GM18873 (cell line): ENCODE measurements at regions not wholly inside any gene's neighbourhood (a gene's known extent, or its start where the extent isn't known, plus 50 kb on each side); places are given as distances from the start of the nearest gene placed in this dataset.
"Not testable (repeated sequence)": the region's sequence is repeated elsewhere in the genome, so short reads cannot be mapped to it uniquely, and the experiment has no call there.

Source experiments
- ATAC-seq: cut with Tn5 transposase; IDR thresholded peaks from one replicate; pipeline ENCODE4 v1.9.1; 2021; ENCODE audit warnings: mild to moderate bottlenecking, moderate library complexity, moderate number of reproducible peaks; ENCODE audit not compliant: unreplicated experiment, low FRiP score

GRCh38 chr21:17045214-17045853 is 467.5 kb upstream of the CXADR start:
- ATAC-seq = no peak

DNA sequence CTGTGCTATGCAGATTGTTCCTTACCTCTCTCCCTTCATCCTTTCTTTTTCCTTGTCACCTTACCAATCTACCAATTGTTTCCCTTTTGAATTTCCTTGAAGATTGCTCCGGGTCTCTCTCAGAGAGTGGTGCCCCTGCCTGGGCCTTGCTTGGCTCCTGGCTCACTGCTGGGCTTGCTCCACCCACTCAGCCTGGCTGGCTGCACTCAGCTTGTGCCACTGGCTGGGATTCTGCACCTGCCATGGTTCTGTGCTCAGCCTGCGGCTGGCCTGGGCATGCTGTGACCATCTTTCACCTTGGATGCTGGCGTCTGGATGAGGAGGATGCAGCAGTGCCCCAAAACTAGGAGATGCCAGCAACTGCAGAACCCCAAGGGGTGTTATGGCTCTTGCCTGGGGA is 463.9 kb upstream of the CXADR start:
- no peak for ATAC-seq

GRCh38 chr21:17050156-17050555 is 462.7 kb upstream of the CXADR start:
- ATAC-seq = no peak

- no peak for ATAC-seq
Measured at GRCh38 chr21:17050646-17051045, 462.2 kb upstream of the CXADR start.

- ATAC-seq = no peak
Measured at GRCh38 chr21:17051054-17051453, 461.8 kb upstream of the CXADR start.

GRCh38 chr21:17053321-17053720 is 459.5 kb upstream of the CXADR start:
- no peak for ATAC-seq

DNA sequence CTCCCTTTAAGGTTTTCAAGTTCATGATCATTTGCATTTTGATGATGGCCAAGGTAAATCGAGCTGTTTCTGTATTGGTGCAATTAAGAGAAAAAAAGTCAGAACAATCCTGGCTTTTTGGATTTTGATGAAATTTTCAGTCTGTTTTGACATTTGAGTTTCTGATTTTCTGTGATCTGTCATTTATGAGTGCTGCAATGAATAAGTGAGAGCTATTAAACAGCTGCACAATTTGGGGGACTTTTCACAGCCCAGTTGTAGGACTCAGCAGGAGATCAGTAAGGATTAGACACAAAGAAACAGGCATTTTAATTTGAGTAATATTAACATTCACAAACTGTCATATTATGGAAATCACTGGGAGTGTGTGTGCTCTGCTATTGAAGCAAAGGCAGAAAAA is 452.9 kb upstream of the CXADR start:
- ATAC-seq = no peak

GRCh38 chr21:17066006-17066405 is 446.8 kb upstream of the CXADR start:
- ATAC-seq = no peak

- ATAC-seq = no peak
Measured at GRCh38 chr21:17071093-17071492, 441.8 kb upstream of the CXADR start.

DNA sequence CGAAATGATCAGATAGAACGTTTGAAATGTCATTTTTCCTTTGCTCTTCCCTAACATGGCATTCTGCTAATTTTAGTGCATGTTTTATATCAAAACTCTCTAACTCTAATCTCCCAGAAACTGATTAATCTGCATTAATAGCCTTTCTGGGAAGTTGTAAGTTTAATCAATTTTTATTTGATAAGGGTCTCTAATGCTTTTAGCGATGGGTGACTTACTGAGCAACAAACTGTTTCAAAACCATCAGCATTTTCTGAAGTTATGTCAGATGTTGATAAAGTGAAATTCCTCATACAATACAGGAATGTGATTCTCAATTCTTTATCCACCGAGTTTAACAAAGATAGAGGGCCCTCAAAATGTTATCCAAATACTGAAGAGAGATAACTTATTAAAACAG is 431.6 kb upstream of the CXADR start:
- no peak for ATAC-seq

DNA sequence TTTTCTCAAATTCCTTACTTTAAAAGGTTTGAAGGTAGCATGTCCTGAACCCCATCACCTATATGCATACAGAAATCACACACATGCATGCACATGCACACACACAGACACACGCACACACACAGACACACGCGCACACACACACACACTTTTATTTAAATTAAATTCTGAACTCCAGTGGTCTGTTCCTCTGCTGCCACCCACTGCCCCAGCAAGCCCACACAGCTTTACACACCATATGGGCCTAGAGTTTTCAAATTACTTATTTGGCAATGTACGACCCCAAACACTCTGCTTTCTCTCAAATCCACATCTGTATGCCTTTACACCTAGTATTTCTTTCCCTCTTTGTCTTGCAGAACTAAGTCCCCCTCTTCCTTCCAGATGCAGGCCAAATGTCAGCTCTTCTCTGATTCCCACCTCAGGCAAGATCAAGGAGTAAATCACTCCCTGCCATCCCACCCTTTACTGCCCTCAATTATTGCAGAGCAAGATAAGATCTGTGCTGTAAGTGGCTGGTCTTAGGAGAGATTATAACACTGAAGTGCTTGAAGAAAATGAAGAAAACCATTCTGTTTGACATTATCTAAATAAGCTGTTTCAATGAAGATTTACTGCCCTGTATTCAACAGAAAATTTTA is 429.9 kb upstream of the CXADR start:
- no peak for ATAC-seq

DNA sequence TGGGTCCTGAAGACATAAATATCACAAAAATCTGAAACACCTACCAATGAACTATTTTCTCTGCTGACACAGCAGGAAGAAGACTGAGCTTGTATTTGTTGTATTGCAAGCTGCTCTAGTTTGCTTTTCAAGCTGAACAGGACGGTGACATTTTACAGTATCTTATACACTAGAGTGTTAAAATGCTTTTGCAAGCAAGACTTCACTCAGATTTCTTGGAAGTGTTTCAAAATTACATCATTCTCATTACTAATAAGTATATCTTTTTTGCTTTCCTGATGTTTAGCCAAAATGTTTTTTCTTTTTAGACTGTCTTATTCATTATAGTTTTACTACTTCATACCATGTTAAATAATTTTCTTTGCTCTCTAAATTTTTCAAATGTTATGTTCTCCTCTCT is 427.1 kb upstream of the CXADR start:
- no peak for ATAC-seq

- ATAC-seq = no peak
Measured at GRCh38 chr21:17088500-17088899, 424.3 kb upstream of the CXADR start.

DNA sequence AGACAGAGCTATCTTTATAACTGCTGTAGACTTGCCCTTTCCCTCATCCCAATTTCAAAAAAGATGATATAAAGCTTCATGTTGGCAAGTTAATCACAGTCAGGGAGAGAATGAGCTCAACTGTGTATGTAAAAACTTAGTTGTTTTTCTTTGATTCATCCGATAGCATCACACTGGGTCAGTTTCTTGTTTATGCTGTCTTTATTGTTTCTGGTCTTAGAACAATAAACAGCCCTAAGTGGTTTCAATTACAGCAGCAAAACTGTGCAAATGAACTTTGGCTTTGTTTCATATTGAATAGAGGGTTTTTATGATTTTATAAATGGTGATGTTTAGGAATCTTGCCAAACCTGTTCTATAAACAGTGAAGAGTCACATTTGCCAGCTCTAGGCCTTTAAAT is 423.8 kb upstream of the CXADR start:
- ATAC-seq = no peak

GRCh38 chr21:17101696-17102095 is 411.1 kb upstream of the CXADR start:
- ATAC-seq = no peak

DNA sequence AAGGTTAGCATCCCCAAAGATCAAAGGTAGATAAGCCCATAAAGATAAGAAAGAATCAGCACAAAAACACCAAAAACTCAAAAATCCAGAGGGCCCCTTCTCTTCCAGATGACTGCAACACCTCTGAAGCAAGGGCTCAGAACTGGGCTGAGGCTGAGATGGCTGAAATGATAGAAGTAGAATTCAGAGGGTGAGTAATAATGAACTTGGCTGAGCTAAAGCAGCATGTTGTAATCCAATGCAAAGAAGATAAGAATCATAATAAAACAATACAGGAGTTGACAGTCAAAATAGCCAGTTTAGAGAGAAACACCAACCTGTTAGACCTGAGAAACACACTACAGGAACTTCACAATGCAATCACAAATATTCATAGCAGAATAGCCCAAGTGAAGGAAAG is 406.9 kb upstream of the CXADR start:
- no peak for ATAC-seq

DNA sequence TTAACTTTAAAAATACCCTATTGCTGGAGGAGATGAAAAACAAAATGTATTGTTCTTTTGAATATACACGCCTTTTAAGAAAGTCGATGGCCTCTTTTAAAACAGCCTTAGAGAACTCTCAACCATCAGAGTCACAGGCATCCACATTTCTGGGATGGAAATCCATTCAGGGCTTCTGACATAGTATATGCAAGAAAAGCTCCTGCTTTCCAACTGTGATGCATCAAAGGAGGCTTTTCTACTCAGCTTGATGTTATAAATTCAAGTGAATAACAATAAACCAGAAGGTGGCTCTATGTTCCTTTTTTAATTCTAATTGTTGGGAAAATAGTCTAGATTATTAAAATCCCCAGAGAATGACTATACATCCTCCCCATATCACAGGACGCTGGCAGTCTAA is 398.8 kb upstream of the CXADR start:
- no peak for ATAC-seq

- ATAC-seq = no peak
Measured at GRCh38 chr21:17118638-17119384, 394.0 kb upstream of the CXADR start.

DNA sequence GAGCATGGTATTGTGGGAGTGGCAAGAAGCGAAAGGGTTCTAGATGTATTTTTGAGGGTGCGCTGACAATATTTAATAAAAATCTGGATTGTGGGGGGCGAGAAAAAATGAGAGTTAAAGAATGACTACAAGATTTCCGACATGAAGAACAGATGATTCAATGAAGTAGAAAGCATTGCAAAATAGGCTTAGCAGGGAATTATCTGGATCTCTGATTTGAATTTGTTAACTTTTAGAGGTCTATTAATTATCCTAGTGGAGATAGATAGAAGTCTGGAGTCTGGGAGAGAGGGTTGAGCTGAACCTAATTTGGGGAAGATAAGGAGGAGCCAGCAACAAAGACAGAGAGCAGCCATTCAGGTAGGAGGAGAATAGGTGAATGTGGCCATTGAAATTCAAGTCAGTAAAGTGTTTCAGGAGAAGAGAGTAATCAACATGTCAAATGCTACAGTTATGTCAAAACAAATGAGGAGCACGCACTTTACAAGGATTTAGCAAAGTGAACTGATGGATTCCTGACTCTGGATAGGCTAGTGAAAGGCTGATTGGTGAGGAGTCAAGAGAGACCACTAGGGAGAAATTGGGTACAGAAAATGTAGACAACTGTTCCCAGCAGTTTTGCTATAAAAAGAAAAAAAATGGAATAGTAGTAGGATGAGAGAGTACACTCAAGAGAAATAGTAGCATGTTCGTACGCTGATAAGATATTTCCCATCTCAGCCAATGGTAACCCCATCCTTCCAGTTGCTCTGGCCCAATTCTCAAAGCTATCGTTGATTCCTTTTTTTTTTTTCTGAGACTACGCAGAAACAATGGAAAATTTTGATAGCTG is 393.2 kb upstream of the CXADR start:
- ATAC-seq = no peak

DNA sequence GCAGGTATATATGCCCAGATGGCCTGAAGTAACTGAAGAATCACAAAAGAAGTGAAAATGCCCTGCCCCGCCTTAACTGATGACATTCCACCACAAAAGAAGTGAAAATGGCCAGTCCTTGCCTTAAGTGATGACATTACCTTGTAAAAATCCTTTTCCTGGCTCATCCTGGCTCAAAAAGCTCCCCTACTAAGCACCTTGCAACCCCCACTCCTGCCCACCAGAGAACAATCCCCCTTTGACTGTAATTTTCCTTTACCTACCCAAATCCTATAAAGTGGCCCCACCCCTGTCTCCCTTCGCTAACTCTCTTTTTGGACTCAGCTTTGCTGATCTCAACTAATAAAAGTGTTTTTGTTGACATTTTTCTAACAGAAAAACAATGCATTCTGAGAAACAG is 385.4 kb upstream of the CXADR start:
- not testable (repeated sequence) for ATAC-seq

- no peak for ATAC-seq
Measured at GRCh38 chr21:17128132-17128531, 384.7 kb upstream of the CXADR start.
